Activated CD4-positive, alpha-beta memory T cell treated with anti-CD3 and anti-CD28 coated beads for 36 hours (primary cell): ENCODE measurements at regions not wholly inside any gene's neighbourhood (a gene's known extent, or its start where the extent isn't known, plus 50 kb on each side); places are given as distances from the start of the nearest gene placed in this dataset.

Experiments used
- CTCF ChIA-PET: fragments of 350-600 bp; sonication (Branson Sonifier 250); formaldehyde crosslinking; loops from one replicate; lab custom pipeline; 2021; ENCODE audit warnings: antibody characterized with exemption, inconsistent platforms; lab: Charles Lee
- POLR2A ChIA-PET: fragments of 350-600 bp; sonication (Branson Sonifier 250); formaldehyde crosslinking; loops from one replicate; lab custom pipeline; 2021; ENCODE audit warnings: antibody characterized with exemption; lab: Charles Lee
- DNase-seq: peaks from one replicate; pipeline ENCODE4 v3.0.0-alpha.2; 2020
- H3K27ac Mint-ChIP-seq: one replicate; pipeline ENCODE4 v1.8.0; 2021; ENCODE audit warnings: mixed read lengths
- H3K27me3 Mint-ChIP-seq: one replicate; pipeline ENCODE4 v1.8.0; 2021; ENCODE audit warnings: mixed read lengths
- H3K36me3 Mint-ChIP-seq: one replicate; pipeline ENCODE4 v1.8.0; 2021; ENCODE audit warnings: mixed read lengths
- H3K4me1 Mint-ChIP-seq: one replicate; pipeline ENCODE4 v1.8.0; 2021; ENCODE audit warnings: low read depth, mixed read lengths
- H3K4me3 Mint-ChIP-seq: one replicate; pipeline ENCODE4 v1.8.0; 2021; ENCODE audit warnings: mild to moderate bottlenecking, mixed read lengths
- H3K9me3 Mint-ChIP-seq: one replicate; pipeline ENCODE4 v1.8.0; 2021; ENCODE audit warnings: mixed read lengths
- intact Hi-C: fragments of 100-400 bp; cut with micrococcal nuclease; formaldehyde crosslinking; loops from one replicate; pipeline ENCODE4 v1.15.1; 2023

DNA sequence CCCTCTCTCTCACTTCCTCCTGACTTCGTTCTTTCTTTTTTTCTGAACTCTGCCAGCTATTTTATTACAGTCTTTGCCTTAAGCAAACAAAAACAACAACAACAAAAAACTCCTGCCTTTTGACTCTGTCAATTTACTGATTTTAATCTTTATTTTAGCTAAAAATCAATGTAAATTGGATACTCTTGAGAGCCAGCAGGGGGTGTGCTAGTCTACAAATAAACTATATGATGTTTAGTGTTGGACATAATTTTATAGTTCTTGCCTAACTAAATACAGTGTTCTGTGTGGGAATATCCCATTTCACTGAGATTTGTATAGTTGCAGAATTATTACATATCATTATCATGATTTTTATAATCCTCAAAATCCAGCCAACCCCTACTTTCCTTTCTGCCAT, 1199.9 kb upstream of the SPRY2 start:
- no peak overlapping the region for H3K27ac Mint-ChIP-seq
- no peak for DNase-seq
- ChIA-PET POLR2A (no interaction called here), CTCF (no interaction called here)
- H3K4me1 Mint-ChIP-seq = no peaks in the 10 kb centered on the region
- peaks cover 13% of the 10 kb centered on the region for H3K9me3 Mint-ChIP-seq
- intact Hi-C loops = no loop called here
- no peaks in the 10 kb centered on the region for H3K36me3 Mint-ChIP-seq
- no peak overlapping the region for H3K4me3 Mint-ChIP-seq
- H3K27me3 Mint-ChIP-seq = no peaks in the 10 kb centered on the region

DNA sequence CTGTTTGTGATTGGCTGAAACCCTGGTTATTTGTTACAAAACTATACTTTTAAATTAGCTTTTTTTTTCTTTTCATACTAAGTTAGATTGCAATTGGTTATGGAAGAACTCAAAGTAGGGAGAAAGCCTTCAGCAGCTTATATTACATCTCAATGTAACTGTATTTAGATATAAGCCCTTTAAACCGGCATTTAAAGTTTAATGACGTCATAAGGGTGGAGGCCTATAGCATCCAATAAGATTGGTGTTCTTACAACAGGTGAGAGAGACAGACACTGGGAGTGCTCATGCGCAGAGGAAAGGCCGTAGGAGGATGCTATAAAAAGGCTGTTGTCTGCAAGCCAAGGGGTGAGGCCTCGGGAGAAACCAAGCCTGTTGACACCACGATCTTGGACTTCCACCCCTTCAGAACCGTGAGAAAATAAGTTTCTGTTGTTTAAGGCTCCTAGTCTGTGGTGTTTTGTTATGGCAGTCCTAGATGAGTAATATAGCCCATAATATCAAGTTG, 1198.8 kb upstream of the SPRY2 start:
- Mint-ChIP-seq H3K27ac (no peak overlapping the region), H3K4me3 (no peak overlapping the region), H3K9me3 (peaks cover 6% of the 10 kb centered on the region), H3K4me1 (no peaks in the 10 kb centered on the region), H3K36me3 (no peaks in the 10 kb centered on the region), H3K27me3 (no peaks in the 10 kb centered on the region)
- POLR2A ChIA-PET = no interaction called here
- CTCF ChIA-PET = no interaction called here
- intact Hi-C loops = no loop called here
- DNase-seq = no peak

DNA sequence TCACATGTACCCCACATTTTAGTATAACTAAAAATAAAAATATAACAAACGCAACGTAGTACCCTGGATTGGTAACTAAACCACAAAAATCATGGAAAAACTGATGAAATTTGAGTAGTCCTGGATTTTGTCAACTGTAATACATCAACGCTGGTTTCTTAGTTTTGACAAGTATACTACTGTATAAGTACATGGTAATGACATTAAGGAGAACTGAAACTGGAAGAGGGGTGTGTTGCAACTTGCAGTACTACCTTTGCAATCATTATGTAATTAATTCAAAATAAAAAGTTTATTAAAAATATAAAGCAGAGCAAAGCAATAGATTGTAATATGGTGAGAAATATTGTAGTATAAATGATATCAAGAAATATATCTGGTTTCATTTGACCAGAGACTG, 1158.0 kb upstream of the SPRY2 start:
- no peak for DNase-seq
- Mint-ChIP-seq H3K9me3 (peaks cover 18% of the 10 kb centered on the region), H3K27me3 (no peaks in the 10 kb centered on the region), H3K36me3 (no peaks in the 10 kb centered on the region), H3K27ac (no peak overlapping the region), H3K4me1 (no peaks in the 10 kb centered on the region), H3K4me3 (no peak overlapping the region)
- intact Hi-C loops = no loop called here
- POLR2A ChIA-PET = no interaction called here
- CTCF ChIA-PET = no interaction called here

- ChIA-PET CTCF (no interaction called here), POLR2A (no interaction called here)
- no peak overlapping the region for H3K4me3 Mint-ChIP-seq
- no peak for DNase-seq
- H3K36me3 Mint-ChIP-seq = no peaks in the 10 kb centered on the region
- intact Hi-C loops = no loop called here
- peaks cover 8% of the 10 kb centered on the region for H3K9me3 Mint-ChIP-seq
- H3K27ac Mint-ChIP-seq = no peak overlapping the region
- no peaks in the 10 kb centered on the region for H3K27me3 Mint-ChIP-seq
- no peaks in the 10 kb centered on the region for H3K4me1 Mint-ChIP-seq
Observed at GRCh38 chr13:81493144-81493543, 1152.2 kb upstream of the SPRY2 start.

DNA sequence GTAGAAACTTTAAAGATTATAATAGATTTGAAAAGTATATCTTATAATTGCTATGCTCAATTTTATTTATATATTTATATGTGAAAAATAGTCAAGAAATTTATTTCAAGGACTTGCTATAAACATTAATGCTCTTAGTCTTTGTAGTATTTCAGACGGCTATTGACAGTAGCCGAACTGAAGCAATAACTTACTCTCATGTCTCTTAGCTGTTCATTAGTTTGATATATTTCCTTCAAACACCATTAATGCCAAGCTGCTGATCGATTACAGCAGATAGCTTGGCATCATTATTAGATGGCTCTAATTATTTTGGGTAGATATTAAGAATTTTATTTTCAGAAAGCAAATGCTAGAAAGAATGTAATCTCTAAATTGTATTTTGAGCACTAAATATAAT, 1151.5 kb upstream of the SPRY2 start:
- CTCF ChIA-PET = no interaction called here
- H3K4me3 Mint-ChIP-seq = no peak overlapping the region
- intact Hi-C loops = no loop called here
- DNase-seq = no peak
- no peak overlapping the region for H3K27ac Mint-ChIP-seq
- no peaks in the 10 kb centered on the region for H3K27me3 Mint-ChIP-seq
- POLR2A ChIA-PET = no interaction called here
- peaks cover 4% of the 10 kb centered on the region for H3K9me3 Mint-ChIP-seq
- H3K4me1 Mint-ChIP-seq = no peaks in the 10 kb centered on the region
- no peaks in the 10 kb centered on the region for H3K36me3 Mint-ChIP-seq

- CTCF ChIA-PET = no interaction called here
- Mint-ChIP-seq H3K4me1 (no peaks in the 10 kb centered on the region), H3K4me3 (no peak overlapping the region), H3K27ac (no peak overlapping the region), H3K9me3 (peaks cover 7% of the 10 kb centered on the region), H3K27me3 (no peaks in the 10 kb centered on the region), H3K36me3 (no peaks in the 10 kb centered on the region)
- POLR2A ChIA-PET = no interaction called here
- no peak for DNase-seq
- intact Hi-C loops = no loop called here
Observed at GRCh38 chr13:81488021-81488420, 1147.1 kb upstream of the SPRY2 start.

- intact Hi-C loops = no loop called here
Observed at GRCh38 chr13:81487151-81487550, 1146.2 kb upstream of the SPRY2 start.

DNA sequence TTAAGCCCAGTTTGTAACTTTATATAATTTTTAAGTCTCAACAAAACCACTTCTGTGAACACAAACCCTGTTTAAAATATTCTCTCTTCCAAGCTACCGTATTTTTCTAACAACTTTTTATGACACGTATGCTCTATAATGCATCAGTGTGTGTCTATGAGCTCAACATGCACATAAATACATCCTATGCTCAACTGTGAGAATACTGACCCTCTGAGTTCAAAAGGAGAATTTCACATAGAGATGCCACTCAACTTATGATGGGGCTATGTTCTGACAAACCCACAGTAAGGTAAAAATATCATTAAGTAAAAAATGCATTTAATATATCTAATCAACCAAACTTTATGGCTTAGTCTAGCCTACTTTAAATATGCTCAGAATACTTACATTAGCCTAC, 1139.7 kb upstream of the SPRY2 start:
- no peak for DNase-seq
- CTCF ChIA-PET = no interaction called here
- intact Hi-C loops = no loop called here
- no peak overlapping the region for H3K4me3 Mint-ChIP-seq
- H3K9me3 Mint-ChIP-seq = peaks cover 14% of the 10 kb centered on the region
- no peaks in the 10 kb centered on the region for H3K36me3 Mint-ChIP-seq
- no peaks in the 10 kb centered on the region for H3K4me1 Mint-ChIP-seq
- H3K27ac Mint-ChIP-seq = no peak overlapping the region
- no peaks in the 10 kb centered on the region for H3K27me3 Mint-ChIP-seq
- POLR2A ChIA-PET = no interaction called here

More at GRCh38 chr13:81487151-81487550, 1146.2 kb upstream of the SPRY2 start:
- no peak for DNase-seq
- Mint-ChIP-seq H3K4me3 (no peak overlapping the region), H3K27ac (no peak overlapping the region), H3K9me3 (peaks cover 9% of the 10 kb centered on the region), H3K36me3 (no peaks in the 10 kb centered on the region), H3K4me1 (no peaks in the 10 kb centered on the region), H3K27me3 (no peaks in the 10 kb centered on the region)
- CTCF ChIA-PET = no interaction called here
- POLR2A ChIA-PET = no interaction called here

DNA sequence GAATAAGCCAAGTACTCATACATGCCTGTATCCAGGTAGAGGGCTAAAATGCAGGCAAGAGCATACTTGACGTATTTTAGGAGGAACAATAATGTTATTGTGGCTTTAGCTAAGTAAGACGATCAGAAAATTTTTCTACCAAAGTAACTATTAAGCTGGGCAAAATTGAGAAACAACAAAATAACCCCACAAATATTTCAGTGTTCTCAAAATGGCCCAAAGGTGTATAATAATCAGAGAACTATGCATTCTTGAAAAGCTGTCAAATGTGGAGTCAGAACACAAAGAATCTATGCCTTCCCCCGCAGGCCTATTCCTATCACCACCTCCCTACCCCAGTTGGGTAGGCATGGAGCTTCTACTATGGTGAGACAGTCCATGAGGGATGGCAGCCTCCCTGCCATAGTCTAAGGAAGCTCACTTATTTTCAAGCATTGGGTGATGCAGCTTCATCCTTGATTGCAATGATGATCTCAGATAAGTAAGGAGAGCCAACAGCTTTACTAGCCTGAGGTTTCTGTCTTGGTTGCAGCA, 1132.5 kb upstream of the SPRY2 start:
- no peaks in the 10 kb centered on the region for H3K4me1 Mint-ChIP-seq
- CTCF ChIA-PET = no interaction called here
- peaks cover 11% of the 10 kb centered on the region for H3K9me3 Mint-ChIP-seq
- no peaks in the 10 kb centered on the region for H3K27me3 Mint-ChIP-seq
- H3K4me3 Mint-ChIP-seq = no peak overlapping the region
- no peak for DNase-seq
- no peaks in the 10 kb centered on the region for H3K36me3 Mint-ChIP-seq
- H3K27ac Mint-ChIP-seq = no peak overlapping the region
- POLR2A ChIA-PET = no interaction called here
- intact Hi-C loops = no loop called here

GRCh38 chr13:81458170-81458569, 1117.2 kb upstream of the SPRY2 start:
- Mint-ChIP-seq H3K9me3 (peaks cover 10% of the 10 kb centered on the region), H3K4me3 (no peak overlapping the region), H3K27me3 (no peaks in the 10 kb centered on the region), H3K27ac (no peak overlapping the region), H3K4me1 (no peaks in the 10 kb centered on the region), H3K36me3 (no peaks in the 10 kb centered on the region)
- intact Hi-C loops = no loop called here
- ChIA-PET CTCF (no interaction called here), POLR2A (no interaction called here)
- no peak for DNase-seq

DNA sequence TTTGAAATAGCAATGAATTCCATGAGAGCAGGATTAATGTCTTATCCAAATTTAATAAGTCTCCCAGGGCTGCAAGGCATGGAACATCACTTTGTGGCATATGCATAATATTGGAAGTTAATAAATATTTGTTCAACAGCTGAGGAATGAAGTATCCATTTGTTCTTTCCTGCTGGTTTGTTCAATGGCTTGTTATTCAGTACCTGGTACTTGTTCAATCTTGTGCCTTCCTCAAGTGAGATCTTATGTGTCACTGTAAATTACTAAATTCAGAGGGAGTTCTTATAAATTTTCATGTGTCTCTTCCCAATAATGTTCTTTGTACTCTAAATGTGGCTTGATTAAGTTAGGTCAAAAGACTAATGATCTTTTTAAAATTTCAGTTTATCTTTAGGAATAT, 1105.5 kb upstream of the SPRY2 start:
- ChIA-PET POLR2A (no interaction called here), CTCF (no interaction called here)
- Mint-ChIP-seq H3K27me3 (no peaks in the 10 kb centered on the region), H3K36me3 (no peaks in the 10 kb centered on the region), H3K27ac (no peak overlapping the region), H3K4me1 (no peaks in the 10 kb centered on the region), H3K9me3 (no peaks in the 10 kb centered on the region), H3K4me3 (no peak overlapping the region)
- intact Hi-C loops = no loop called here
- DNase-seq = no peak

DNA sequence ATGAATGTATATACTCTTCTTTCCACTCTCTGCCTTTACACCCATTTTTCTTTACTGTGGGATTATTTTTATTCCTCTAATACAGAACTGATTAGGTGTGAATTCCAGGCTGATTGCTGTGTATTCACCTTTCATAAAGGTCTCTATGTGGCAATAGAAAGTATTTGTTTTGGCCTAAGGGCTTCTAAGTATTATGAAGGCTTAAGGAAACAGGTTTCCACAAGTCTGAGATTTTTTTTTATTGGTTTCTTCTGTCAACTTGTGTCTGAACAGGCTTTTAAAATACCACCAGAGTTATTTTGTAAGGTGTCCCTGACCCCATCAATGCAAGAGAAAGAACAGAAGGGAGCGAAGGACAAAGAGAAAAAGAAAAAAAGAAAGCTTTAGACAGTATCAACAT, 1102.0 kb upstream of the SPRY2 start:
- DNase-seq = no peak
- no peak overlapping the region for H3K4me3 Mint-ChIP-seq
- no peaks in the 10 kb centered on the region for H3K4me1 Mint-ChIP-seq
- H3K36me3 Mint-ChIP-seq = no peaks in the 10 kb centered on the region
- H3K27ac Mint-ChIP-seq = no peak overlapping the region
- CTCF ChIA-PET = no interaction called here
- intact Hi-C loops = no loop called here
- POLR2A ChIA-PET = no interaction called here
- no peaks in the 10 kb centered on the region for H3K27me3 Mint-ChIP-seq
- H3K9me3 Mint-ChIP-seq = peaks cover 7% of the 10 kb centered on the region

DNA sequence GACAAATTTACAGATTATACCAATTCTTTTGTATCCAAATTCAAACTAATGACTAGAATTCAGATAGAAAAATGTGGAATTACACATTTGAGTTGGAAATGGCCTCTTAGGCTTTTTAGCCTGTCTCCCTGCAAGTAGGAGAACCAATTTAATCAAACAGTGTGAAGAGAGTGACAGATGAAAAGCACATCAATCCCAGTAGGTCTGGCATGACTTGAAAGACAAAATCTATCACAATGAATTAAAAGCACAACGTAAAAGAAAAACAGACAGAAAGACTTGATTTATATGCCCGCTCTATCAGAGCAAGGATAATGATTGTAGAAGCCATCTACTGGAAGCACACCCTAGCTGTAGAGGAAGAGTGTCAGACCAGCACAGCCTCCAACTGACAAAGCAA, 1084.4 kb upstream of the SPRY2 start:
- intact Hi-C loops = no loop called here
- Mint-ChIP-seq H3K4me3 (no peak overlapping the region), H3K27ac (no peak overlapping the region), H3K36me3 (no peaks in the 10 kb centered on the region), H3K27me3 (no peaks in the 10 kb centered on the region), H3K9me3 (peaks cover 8% of the 10 kb centered on the region), H3K4me1 (no peaks in the 10 kb centered on the region)
- DNase-seq = no peak
- ChIA-PET POLR2A (no interaction called here), CTCF (no interaction called here)
